ENCODE measurements at regions not wholly inside any gene's neighbourhood (a gene's known extent, or its start where the extent isn't known, plus 50 kb on each side); places are given as distances from the start of the nearest gene placed in this dataset.

GRCh38 chr4:36509845-36510244, 228.4 kb downstream of the DTHD1 start:
- no peak for TF ChIP-seq ZNF274 (IDR thresholded peaks at IDR 0.05; ENCODE audit: low read depth, low read length)
- TF ChIP-seq SUZ12 (IDR thresholded peaks at IDR 0.05; ENCODE audit: extremely low read depth, insufficient read depth, insufficient read length): no peak

All from NT2/D1 (cell line).